ENCODE measurements at regions not wholly inside any gene's neighbourhood (a gene's known extent, or its start where the extent isn't known, plus 50 kb on each side); places are given as distances from the start of the nearest gene placed in this dataset.

DNA sequence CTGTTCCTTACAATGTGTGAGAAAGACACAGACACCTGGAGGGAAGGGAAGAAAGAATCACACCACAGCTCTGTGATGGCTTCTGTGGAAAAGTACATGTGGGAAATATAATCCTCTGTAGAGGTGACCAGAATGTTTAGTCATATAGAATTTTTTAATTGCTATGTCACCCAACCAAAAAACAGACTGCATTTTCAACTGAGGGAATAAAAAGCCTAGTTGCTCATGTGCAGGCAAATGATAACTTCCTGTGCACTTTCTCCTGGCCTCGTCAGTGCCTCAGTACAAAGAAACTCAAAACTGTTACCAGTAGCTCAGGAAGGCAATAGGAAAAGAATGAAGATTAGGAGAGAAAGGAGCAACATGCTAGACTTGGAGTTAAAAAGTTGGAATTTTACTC is 326.8 kb downstream of the OSR1 start:
- ChIA-PET CTCF (no interaction called here), POLR2A (ENCODE audit: unreplicated experiment) (interaction anchor here (0.8 kb wide), 1 partner anchor 232 kb away, joined by 3 read pairs; no protein-coding TSS in a partner anchor)
- Histone ChIP-seq H3F3A (ENCODE audit: low read length, unreplicated experiment) (no peaks in the 10 kb centered on the region), H2AFZ (ENCODE audit: low read length) (no peak overlapping the region), H3K4me1 (ENCODE audit: insufficient read depth, low read length) (no peaks in the 10 kb centered on the region), H3K36me3 (ENCODE audit: low read depth, low read length) (no peaks in the 10 kb centered on the region), H3K27ac (ENCODE audit: low read length) (no peak overlapping the region), H3K9me2 (replicated peaks; ENCODE audit: low read length) (no peaks in the 10 kb centered on the region), H3K9me3 (ENCODE audit: low read length) (no peaks in the 10 kb centered on the region), H3K27me3 (ENCODE audit: low read length) (no peaks in the 10 kb centered on the region), H3K4me2 (ENCODE audit: low read length) (no peak overlapping the region), H3K4me3 (ENCODE audit: low read length) (no peak overlapping the region), H3K9ac (ENCODE audit: low read length) (no peak overlapping the region), H3K79me2 (ENCODE audit: low read length) (no peaks in the 10 kb centered on the region), H4K20me1 (ENCODE audit: low read length) (no peaks in the 10 kb centered on the region)
- TF ChIP-seq CTCF (conservative IDR thresholded peaks at IDR 0.05; ENCODE audit: low read depth, low read length) (no peak), EZH2phosphoT487 (IDR thresholded peaks at IDR 0.05; ENCODE audit: borderline replicate concordance, low read length) (no peak), EZH2 (IDR thresholded peaks at IDR 0.05; ENCODE audit: low read length, unreplicated experiment) (no peak)
- DNase-seq (no peak), ATAC-seq (no peak)
- intact Hi-C loops (cut with micrococcal nuclease): no loop called here
- no TSS peak for BruUV-seq (replicated peaks)

DNA sequence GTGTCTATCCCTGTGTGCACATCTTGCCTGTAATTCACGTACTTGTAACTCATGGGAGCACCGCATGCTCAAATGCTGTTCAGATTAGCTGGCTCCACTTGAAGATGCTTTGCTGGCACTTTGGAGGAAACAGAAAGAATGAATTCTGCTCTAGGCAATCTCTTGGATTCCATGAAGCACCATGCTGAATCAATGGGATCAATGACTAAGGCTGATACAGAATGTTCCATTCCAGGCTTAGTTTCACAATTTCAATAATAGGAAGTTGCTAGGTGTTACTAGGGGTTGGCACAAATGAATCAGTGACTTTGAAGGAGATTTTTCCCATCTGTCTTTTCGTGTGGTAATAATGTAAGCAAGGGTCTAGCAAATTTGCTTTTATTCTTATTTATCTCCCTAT is 328.8 kb downstream of the OSR1 start:
- ChIA-PET POLR2A (ENCODE audit: unreplicated experiment) (no interaction called here), CTCF (no interaction called here)
- intact Hi-C loops (cut with micrococcal nuclease): no loop called here
- no peaks in the 10 kb centered on the region for H3K36me3 ChIP-seq (ENCODE audit: low read depth, low read length)
- H2AFZ ChIP-seq (ENCODE audit: low read length): no peak overlapping the region
- H3K4me2 ChIP-seq (ENCODE audit: low read length): no peak overlapping the region
- H3F3A ChIP-seq (ENCODE audit: low read length, unreplicated experiment): no peaks in the 10 kb centered on the region
- no peaks in the 10 kb centered on the region for H3K9me2 ChIP-seq (replicated peaks; ENCODE audit: low read length)
- TF ChIP-seq EZH2phosphoT487 (IDR thresholded peaks at IDR 0.05; ENCODE audit: borderline replicate concordance, low read length) (no peak), EZH2 (IDR thresholded peaks at IDR 0.05; ENCODE audit: low read length, unreplicated experiment) (no peak), CTCF (conservative IDR thresholded peaks at IDR 0.05; ENCODE audit: low read depth, low read length) (no peak)
- no peaks in the 10 kb centered on the region for H3K27me3 ChIP-seq (ENCODE audit: low read length)
- H3K4me3 ChIP-seq (ENCODE audit: low read length): no peak overlapping the region
- H3K9me3 ChIP-seq (ENCODE audit: low read length): no peaks in the 10 kb centered on the region
- BruUV-seq (replicated peaks): no TSS peak
- H4K20me1 ChIP-seq (ENCODE audit: low read length): no peaks in the 10 kb centered on the region
- DNase-seq: no peak
- H3K79me2 ChIP-seq (ENCODE audit: low read length): no peaks in the 10 kb centered on the region
- H3K4me1 ChIP-seq (ENCODE audit: insufficient read depth, low read length): no peaks in the 10 kb centered on the region
- H3K9ac ChIP-seq (ENCODE audit: low read length): no peak overlapping the region
- no peak for ATAC-seq
- no peak overlapping the region for H3K27ac ChIP-seq (ENCODE audit: low read length)

DNA sequence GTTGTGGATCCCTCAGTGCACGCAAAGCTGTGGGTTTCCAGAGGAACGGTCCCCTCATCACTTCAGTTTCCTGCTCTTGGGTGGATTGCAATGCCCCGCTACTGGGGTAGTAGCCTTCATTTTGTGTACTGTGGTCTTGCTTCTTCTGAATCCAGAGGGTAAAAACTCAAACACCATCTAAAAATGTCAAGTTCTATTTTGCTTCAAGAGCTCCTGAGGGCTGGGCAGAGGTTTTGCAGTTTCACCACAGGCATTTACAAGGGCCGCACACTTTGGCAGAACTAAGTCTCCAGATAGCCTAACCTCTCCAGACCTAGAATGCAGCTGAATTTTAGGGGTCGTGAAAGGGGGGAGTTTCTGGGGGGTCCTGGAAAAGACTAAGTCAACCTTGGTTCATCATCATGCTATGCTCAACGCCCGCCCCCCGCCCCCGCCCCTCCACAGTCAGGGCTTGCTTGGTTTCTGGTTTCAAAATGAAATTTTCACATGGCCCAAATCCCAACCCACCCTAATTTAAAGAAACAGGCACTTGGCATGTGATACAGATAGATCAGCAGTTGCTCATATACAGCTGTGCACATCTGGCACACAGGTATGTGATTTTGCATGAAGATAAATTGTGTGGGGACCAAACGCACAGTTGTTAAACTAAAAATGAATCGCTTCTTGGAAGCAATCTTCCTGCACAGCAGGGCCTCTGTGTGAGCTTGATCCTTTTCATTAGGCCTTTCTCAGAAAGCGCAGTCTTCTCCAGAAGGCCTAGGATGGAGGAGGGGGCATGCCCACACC is 329.6 kb downstream of the OSR1 start:
- H3K9me3 ChIP-seq (ENCODE audit: low read length): no peaks in the 10 kb centered on the region
- TF ChIP-seq EZH2phosphoT487 (IDR thresholded peaks at IDR 0.05; ENCODE audit: borderline replicate concordance, low read length) (no peak), EZH2 (IDR thresholded peaks at IDR 0.05; ENCODE audit: low read length, unreplicated experiment) (no peak), CTCF (conservative IDR thresholded peaks at IDR 0.05; ENCODE audit: low read depth, low read length) (no peak)
- H3K27me3 ChIP-seq (ENCODE audit: low read length): no peaks in the 10 kb centered on the region
- POLR2A ChIA-PET (ENCODE audit: unreplicated experiment): no interaction called here
- no peak overlapping the region for H3K4me2 ChIP-seq (ENCODE audit: low read length)
- H3K79me2 ChIP-seq (ENCODE audit: low read length): no peaks in the 10 kb centered on the region
- H3K36me3 ChIP-seq (ENCODE audit: low read depth, low read length): no peaks in the 10 kb centered on the region
- H3K27ac ChIP-seq (ENCODE audit: low read length): no peak overlapping the region
- no peak overlapping the region for H2AFZ ChIP-seq (ENCODE audit: low read length)
- DNase-seq (no peak), ATAC-seq (no peak)
- H3K4me3 ChIP-seq (ENCODE audit: low read length): no peak overlapping the region
- H3K9me2 ChIP-seq (replicated peaks; ENCODE audit: low read length): no peaks in the 10 kb centered on the region
- no TSS peak for BruUV-seq (replicated peaks)
- H4K20me1 ChIP-seq (ENCODE audit: low read length): no peaks in the 10 kb centered on the region
- no peak overlapping the region for H3K9ac ChIP-seq (ENCODE audit: low read length)
- no peaks in the 10 kb centered on the region for H3F3A ChIP-seq (ENCODE audit: low read length, unreplicated experiment)
- intact Hi-C loops (cut with micrococcal nuclease): no loop called here
- H3K4me1 ChIP-seq (ENCODE audit: insufficient read depth, low read length): no peaks in the 10 kb centered on the region
- CTCF ChIA-PET: no interaction called here
